ENCODE measurements at regions not wholly inside any gene's neighbourhood (a gene's known extent, or its start where the extent isn't known, plus 50 kb on each side); places are given as distances from the start of the nearest gene placed in this dataset.

DNA sequence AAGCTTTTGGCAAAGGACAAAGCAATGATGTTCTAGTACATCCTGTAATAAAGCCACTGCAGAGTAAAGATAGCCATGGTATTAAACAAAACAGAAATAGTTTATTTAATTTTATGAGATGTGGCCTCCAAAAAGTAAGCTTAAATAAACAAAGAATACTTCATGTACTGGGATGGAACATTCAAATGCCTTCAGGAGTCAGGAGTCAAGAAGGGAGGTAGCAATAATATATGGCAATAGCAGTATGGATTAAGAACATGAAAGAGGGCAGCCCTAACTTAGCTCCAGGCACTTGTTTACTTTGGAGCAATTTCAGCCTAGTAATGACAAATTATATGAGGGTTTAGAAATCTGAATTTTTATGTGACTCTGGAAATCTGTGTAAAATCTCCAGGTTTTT, 343.9 kb upstream of the THRB start:
- DNase-seq (ENCODE audit: low spot score) = no peak

DNA sequence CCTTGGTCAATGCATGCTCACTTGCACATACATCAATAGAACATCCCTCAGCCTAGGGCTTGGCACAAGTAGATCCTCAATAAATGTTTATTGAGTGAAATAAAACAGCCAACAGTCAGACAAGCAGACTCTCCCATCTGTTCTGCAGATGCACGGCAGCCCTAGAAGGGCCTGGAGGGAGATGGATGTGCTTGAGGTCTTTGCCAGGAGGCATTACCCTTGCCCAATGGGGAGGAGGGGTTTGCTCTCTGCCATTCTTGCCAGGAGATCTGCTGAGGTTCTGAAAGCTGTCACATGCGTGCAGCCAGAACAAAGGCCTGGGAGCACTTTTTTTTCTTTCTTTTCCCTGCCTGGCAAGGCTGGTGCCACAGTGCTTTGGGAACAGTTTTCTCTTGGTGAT, 349.3 kb upstream of the THRB start:
- DNase-seq (ENCODE audit: low spot score) = no peak

DNA sequence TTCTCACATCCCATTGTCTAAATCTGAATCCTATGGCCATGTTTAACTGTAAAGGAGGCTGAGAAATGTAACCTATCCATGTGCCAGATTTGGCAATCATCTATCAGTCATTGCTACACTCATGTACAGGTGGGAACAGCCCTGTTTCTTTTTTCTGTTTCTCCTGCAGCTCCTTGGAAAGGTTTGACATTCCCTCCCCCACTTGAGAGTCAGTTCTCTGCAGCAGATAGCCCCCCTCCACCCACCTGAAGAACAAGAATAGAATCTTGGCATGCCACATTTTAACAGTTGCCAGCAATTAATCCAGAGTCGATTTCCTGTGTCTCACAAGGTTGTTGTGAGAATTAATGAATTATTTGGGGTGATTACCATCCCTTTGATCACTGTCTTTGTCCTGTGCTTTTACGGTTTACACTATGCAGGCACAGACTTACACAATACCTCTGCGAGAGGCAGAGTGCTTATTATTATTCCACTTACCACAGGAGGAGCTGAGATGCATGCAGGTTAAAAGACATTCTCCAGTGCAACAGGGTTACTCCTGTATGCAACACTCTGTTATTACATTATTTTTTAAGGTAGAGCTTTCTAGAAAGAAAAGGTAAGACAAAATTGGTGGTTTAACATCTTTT, 351.0 kb upstream of the THRB start:
- DNase-seq (ENCODE audit: low spot score) = no peak

- no peak for DNase-seq (ENCODE audit: low spot score)
Observed at GRCh38 chr3:24846286-24846860, 351.7 kb upstream of the THRB start.

DNA sequence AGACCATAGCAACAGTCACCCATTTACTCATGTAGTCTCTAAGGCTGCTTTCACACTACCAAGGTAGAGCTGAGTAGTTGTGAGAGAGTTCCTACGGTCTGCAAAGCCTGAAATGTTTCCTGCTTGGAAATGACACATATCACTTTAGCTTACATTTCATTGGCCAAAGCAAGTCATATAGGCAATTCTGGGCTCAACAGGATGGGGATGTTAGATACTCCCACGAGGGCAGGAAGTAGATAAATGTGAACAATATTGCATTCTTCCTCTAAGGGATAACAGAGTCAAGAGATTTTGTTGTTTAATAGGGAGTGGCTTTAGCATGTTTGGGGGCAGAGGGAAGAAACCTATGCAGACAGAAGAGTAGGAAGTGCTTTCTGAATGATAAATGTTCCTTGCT, 355.6 kb upstream of the THRB start:
- DNase-seq (ENCODE audit: low spot score) = no peak

- DNase-seq (ENCODE audit: low spot score) = no peak
Observed at GRCh38 chr3:24853685-24854490, 359.2 kb upstream of the THRB start.

DNA sequence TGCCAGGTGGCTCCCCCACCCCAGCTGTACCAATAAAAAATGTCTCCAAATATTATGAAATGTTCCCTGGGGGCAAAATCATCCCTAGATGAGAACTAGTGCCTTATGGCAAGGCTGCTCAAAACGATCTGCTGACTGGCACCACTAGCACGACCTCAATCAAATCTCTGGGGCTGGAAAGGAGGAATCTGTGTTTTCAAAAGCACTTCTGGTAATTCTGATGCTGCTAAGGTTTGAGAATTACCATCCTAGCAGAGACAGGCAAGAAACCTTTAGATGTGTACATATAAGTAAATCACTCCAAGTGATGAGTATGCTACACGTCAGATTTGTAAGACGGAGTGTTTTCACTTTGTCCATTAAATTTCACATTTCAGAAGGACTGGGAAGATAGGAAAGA, 360.1 kb upstream of the THRB start:
- DNase-seq (ENCODE audit: low spot score) = no peak

GRCh38 chr3:24857945-24858344, 363.3 kb upstream of the THRB start:
- DNase-seq (ENCODE audit: low spot score) = no peak

- DNase-seq (ENCODE audit: low spot score) = no peak
Observed at GRCh38 chr3:24863215-24863614, 368.6 kb upstream of the THRB start.

GRCh38 chr3:24867783-24868182, 373.1 kb upstream of the THRB start:
- DNase-seq (ENCODE audit: low spot score) = no peak

DNA sequence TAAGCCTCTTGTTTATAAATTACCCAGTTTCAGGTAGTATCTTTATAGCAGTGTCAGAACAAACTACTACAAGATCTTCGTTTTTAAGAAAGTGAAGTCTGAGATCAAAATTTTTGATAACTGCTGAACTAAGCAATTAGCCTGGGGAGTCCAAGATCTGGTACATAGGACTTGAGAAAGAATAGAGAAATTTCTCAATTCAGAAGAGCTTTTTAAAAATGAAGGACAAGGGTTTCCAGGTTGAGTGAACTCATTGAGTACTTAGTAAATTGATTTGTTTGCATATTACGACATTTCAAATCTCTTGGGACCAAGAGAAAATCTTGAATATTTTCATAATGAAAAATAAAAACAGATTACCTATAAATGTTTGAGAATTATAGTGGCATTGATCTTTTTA, 386.6 kb upstream of the THRB start:
- DNase-seq (ENCODE audit: low spot score) = no peak

- no peak for DNase-seq (ENCODE audit: low spot score)
Observed at GRCh38 chr3:24886501-24886900, 391.9 kb upstream of the THRB start.

GRCh38 chr3:24890012-24890411, 395.4 kb upstream of the THRB start:
- no peak for DNase-seq (ENCODE audit: low spot score)

DNA sequence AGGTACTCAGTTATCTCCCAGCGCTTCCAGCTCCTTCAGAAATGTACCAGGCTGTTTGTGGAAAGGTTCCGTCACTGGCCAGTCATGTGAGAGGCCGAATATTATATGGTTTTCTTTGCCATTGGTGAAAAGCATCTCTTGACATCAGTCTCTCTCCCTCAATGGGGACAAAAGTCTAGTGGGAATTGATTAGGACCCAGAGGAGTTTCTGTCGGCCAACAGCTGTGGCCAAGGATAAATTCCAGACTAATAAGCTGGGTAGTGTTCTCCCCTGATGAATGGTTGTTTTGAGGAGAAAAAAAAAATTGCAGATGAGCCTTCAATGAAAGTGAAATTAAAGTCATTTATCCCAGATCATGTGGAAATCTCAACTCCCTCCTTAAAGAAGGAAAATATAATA, 404.7 kb upstream of the THRB start:
- DNase-seq (ENCODE audit: low spot score) = no peak

- no peak for DNase-seq (ENCODE audit: low spot score)
Observed at GRCh38 chr3:24899901-24900603, 405.4 kb upstream of the THRB start.

DNA sequence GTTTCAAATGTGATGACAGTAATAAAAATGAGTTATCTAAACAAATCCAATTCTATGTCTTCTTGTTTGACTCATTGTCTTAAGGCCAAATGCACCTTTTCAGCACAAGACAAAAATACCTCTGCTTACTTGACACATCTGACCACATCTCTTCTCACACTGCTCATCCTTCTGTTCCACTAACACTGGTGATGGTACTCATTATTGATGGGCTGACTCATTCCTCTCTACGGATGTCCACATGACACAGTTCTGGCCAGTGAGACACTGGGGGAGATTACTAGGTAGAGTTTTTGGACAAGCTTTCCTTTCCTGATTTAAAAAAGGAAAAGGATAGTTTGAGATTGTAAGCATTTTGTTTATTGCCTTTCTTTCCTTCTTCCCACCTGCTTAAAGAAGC, 410.6 kb upstream of the THRB start:
- no peak for DNase-seq (ENCODE audit: low spot score)

- no peak for DNase-seq (ENCODE audit: low spot score)
Observed at GRCh38 chr3:24907106-24907505, 412.5 kb upstream of the THRB start.

DNA sequence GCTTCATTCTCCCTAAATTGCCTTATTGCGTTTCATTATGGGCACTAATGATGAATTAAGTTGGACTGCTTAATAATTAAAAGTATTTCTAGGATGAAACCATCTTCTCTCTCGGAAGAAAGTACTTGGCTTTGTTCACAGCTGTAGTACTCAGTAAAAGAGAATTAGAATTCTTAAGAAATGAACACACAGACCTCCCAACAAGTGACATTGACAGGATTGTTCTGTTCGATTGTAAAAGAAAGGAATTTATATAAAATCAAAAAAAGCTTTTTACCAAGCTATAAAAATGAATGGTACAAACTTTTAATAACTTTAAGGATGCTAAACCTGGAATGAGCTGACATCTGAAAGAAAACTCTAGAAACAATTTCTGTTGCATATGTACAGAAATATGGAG, 416.4 kb upstream of the THRB start:
- DNase-seq (ENCODE audit: low spot score) = no peak

- no peak for DNase-seq (ENCODE audit: low spot score)
Observed at GRCh38 chr3:24915639-24916038, 421.0 kb upstream of the THRB start.

DNA sequence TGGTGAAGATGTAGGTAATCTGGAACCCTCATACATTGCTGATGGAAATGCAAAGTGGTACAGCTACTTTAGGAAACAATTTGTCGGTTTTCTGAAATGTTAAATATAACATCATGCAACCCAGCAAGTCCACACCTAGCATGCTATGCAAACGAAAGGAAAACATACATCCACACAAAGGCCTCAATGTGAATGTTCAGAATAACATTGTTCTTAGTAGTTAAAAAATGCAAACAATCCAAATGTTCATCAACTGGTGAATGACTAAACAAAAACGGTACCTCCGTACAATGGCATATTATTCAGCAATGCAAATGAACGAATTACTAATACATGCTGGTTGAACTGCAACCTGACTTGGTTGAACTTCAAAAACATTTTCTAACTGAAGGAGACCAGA, 423.3 kb upstream of the THRB start:
- no peak for DNase-seq (ENCODE audit: low spot score)

DNA sequence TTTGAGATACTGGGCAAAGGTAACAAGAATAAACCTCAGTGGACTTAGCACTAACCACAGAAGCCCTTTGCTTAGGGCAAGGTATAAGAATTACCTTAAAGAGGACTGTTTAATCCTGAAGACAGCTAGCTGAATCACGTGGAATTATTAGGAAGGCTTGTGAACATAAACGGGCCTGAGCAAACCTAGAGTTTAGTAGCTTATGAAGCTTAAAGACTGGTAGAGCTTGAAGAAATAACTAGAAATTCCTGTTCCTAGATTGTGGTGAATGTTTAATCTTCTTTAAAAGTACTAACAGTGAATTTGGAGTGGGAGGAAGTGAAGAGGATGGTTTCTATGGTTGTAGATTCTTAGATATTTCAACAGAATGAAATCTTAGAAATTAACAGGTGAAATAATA, 428.9 kb upstream of the THRB start:
- DNase-seq (ENCODE audit: low spot score) = no peak

DNA sequence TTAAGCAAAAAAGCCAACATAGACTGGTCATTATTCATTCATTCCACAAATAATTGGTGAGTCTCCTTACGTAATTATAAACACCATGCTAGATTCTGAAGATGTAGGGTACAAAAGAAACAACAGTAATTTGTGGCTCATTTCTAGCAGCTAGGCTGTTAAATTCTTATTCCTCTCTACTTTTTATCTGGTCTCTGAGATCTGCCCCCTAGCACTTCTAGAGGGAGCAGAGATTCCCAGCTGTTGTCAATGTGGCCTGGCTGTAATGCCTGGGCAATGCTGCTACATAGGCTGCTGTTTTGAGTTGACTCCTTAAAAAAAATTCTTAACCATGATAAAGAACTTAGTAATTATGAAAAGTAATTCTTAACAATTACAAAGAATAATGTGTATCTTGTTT, 434.9 kb upstream of the THRB start:
- no peak for DNase-seq (ENCODE audit: low spot score)

DNA sequence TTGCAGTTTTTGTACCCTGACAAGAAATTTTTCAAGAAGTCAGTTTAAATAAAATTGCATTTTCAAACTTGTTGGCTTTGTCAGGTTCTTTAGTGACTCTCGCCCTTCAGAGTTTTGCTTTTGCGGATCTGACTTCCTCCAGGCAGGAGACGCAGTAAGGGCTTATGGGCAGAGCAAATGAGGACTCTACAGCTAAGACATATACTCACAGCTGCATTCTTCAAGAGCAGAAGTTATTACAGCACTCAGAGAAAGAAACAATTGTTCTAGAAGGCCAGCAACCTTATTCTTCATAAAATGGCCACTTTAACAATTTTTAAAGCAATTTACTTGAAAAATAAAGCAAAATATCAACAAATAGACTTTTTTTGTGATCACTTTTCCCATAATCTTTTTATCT, 438.8 kb upstream of the THRB start:
- no peak for DNase-seq (ENCODE audit: low spot score)
